Activated CD8-positive, alpha-beta T cell treated with anti-CD3 and anti-CD28 coated beads for 36 hours (primary cell): ENCODE measurements at regions not wholly inside any gene's neighbourhood (a gene's known extent, or its start where the extent isn't known, plus 50 kb on each side); places are given as distances from the start of the nearest gene placed in this dataset.

Source experiments
- ATAC-seq: fragments of 200-7000 bp; cut with Tn5 transposase; one replicate; pipeline ENCODE4 v1.10.0; 2021; ENCODE audit warnings: mild to moderate bottlenecking, moderate library complexity
- CTCF ChIA-PET: fragments of 350-600 bp; sonication (Branson Sonifier 250); formaldehyde crosslinking; loops from one replicate; lab custom pipeline; 2021; ENCODE audit warnings: antibody characterized with exemption; lab: Charles Lee
- POLR2A ChIA-PET: fragments of 350-600 bp; sonication (Branson Sonifier 250); formaldehyde crosslinking; loops from one replicate; lab custom pipeline; 2021; ENCODE audit warnings: antibody characterized with exemption; lab: Charles Lee
- DNase-seq: peaks from one replicate; pipeline ENCODE4 v3.0.0-alpha.2; 2020
- H3K27ac Mint-ChIP-seq: one replicate; pipeline ENCODE4 v1.8.0; 2021; ENCODE audit warnings: mild to moderate bottlenecking, mixed read lengths
- H3K27me3 Mint-ChIP-seq: one replicate; pipeline ENCODE4 v1.8.0; 2021; ENCODE audit warnings: mixed read lengths
- H3K36me3 Mint-ChIP-seq: one replicate; pipeline ENCODE4 v1.8.0; 2021; ENCODE audit warnings: low read depth, mixed read lengths
- H3K4me1 Mint-ChIP-seq: one replicate; pipeline ENCODE4 v1.8.0; 2021; ENCODE audit warnings: low read depth, mixed read lengths
- H3K4me3 Mint-ChIP-seq: one replicate; pipeline ENCODE4 v1.8.0; 2021; ENCODE audit warnings: mild to moderate bottlenecking, moderate library complexity, mixed read lengths
- H3K9me3 Mint-ChIP-seq: one replicate; pipeline ENCODE4 v1.8.0; 2021; ENCODE audit warnings: mixed read lengths
- intact Hi-C: fragments of 100-400 bp; cut with micrococcal nuclease; formaldehyde crosslinking; loops from one replicate; pipeline ENCODE4 v1.10.0; 2022
- TF ChIP-seq, protein P1 (sequence below): fragments of 200-600 bp; IDR thresholded peaks from one replicate; pipeline ENCODE4 v1.8.0; 2022; ENCODE audit warnings: antibody characterized with exemption, mild to moderate bottlenecking

DNA sequence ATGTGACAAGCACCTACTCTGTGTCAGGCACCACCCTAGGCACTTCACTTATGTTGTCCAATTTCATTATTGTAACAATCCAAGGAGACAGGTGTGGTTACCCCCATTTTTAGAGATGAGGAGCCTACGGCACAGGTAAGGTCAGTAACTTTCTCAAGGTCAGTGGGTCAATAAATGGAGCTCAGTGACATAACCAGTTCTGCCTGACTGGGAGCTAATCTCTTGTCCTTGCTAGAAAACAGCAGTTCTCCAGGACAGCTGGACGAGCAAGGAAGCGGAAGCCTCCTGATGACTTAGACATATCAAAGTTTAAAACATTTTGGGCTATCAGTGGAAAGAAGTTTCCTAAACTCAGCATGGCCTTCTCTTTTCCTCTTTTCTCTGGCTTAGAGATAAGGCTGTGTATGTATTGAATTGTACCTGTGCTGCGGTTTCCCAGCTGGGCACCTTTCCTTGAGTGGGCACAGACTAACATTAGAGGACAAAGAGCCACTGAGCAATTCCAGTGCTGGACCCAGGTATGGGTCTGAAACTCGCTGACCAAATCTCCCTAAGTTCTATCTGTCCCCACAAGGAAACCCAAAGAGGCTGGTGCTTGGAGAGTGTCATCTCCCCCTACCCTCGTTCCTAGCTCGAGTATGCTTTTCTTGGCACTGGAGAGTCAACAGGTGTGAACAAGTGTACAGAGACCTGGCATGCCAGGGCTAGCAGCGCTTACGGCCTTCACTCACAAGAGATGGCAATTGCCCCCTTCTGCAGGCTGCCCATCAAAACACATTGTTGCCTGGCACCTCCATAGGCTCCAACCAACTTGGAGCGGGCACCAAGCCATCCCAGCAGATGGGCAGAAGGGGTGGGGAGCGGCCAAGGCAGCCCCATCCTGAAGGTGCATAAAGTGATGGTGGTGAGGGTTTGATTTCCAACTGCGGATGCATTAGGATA is 456.1 kb upstream of the PROX1 start:
- Mint-ChIP-seq H3K9me3 (no peaks in the 10 kb centered on the region), H3K27ac (no peak overlapping the region), H3K36me3 (no peaks in the 10 kb centered on the region), H3K27me3 (no peaks in the 10 kb centered on the region), H3K4me3 (no peak overlapping the region), H3K4me1 (no peaks in the 10 kb centered on the region)
- ATAC-seq (no peak), DNase-seq (no peak)
- POLR2A ChIA-PET: no interaction called here
- TF ChIP-seq, protein P1, sequence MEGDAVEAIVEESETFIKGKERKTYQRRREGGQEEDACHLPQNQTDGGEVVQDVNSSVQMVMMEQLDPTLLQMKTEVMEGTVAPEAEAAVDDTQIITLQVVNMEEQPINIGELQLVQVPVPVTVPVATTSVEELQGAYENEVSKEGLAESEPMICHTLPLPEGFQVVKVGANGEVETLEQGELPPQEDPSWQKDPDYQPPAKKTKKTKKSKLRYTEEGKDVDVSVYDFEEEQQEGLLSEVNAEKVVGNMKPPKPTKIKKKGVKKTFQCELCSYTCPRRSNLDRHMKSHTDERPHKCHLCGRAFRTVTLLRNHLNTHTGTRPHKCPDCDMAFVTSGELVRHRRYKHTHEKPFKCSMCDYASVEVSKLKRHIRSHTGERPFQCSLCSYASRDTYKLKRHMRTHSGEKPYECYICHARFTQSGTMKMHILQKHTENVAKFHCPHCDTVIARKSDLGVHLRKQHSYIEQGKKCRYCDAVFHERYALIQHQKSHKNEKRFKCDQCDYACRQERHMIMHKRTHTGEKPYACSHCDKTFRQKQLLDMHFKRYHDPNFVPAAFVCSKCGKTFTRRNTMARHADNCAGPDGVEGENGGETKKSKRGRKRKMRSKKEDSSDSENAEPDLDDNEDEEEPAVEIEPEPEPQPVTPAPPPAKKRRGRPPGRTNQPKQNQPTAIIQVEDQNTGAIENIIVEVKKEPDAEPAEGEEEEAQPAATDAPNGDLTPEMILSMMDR: no peak
- CTCF ChIA-PET: no interaction called here
- intact Hi-C loops: no loop called here

DNA sequence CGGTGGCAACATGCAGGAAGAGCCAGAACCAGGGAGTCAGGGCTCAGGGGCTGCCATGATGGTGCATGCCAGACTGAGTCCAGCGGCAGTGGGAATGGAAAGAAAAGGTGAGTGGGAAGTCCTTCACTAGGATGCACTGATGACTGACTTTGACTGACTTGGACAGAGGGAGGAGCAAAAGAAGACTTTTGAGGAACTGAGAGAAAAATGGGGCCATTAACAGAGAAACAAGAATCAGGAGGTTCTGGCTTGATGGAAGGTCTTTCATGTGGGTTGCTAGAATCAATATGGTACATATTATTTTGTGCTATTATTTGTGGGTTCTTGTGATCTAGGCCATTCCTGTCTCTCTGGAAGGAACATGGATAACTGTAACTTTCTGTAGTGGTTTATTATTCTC is 454.6 kb upstream of the PROX1 start:
- Mint-ChIP-seq H3K36me3 (no peaks in the 10 kb centered on the region), H3K9me3 (no peaks in the 10 kb centered on the region), H3K4me1 (no peaks in the 10 kb centered on the region), H3K27me3 (no peaks in the 10 kb centered on the region), H3K27ac (no peak overlapping the region), H3K4me3 (no peak overlapping the region)
- DNase-seq (no peak), ATAC-seq (no peak)
- TF ChIP-seq, protein P1: no peak
- ChIA-PET CTCF (no interaction called here), POLR2A (no interaction called here)
- intact Hi-C loops: no loop called here

DNA sequence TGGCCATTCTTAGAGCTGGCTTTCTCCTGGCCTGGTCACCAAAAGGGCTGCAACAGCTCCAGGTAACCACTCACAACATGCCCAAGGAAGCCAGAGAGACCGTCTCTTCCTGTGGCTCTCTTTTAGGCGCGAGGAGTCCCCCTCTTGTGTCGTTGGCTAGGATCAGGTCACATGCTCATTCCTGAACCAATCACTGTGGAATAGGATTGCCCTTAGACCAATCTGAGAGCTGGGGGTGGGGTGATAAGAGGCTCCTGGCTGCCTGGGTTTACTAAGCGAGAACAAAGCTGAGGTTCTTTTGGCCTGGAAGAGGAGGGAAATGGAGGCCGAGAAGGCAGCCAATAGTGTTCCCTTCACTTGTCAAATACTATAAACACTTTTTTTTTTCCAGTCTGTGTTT is 452.1 kb upstream of the PROX1 start:
- TF ChIP-seq, protein P1: no peak
- Mint-ChIP-seq H3K4me1 (no peaks in the 10 kb centered on the region), H3K9me3 (no peaks in the 10 kb centered on the region), H3K4me3 (no peak overlapping the region), H3K36me3 (no peaks in the 10 kb centered on the region), H3K27ac (no peak overlapping the region), H3K27me3 (no peaks in the 10 kb centered on the region)
- ATAC-seq (no peak), DNase-seq (no peak)
- CTCF ChIA-PET: no interaction called here
- POLR2A ChIA-PET: no interaction called here
- intact Hi-C loops: no loop called here

DNA sequence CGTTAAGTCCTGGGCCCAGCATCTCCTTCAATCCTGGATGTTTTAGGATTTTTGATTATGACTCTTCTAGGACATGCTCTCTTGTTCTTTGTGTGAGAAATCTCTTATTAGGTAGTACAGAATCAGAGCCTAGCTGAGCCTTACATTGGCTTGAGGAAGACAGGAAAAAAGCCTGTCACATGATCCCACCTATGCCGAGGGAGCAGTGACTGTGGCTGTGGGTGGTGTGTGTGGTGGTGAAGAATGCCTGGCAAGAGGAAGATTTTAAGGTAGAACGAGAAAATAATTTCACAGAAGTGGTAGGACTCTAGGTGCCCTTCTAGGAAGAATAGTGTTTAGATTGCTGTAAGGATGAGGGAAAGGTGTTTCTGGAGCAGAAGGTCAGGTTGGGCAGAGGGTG is 449.5 kb upstream of the PROX1 start:
- intact Hi-C loops: no loop called here
- H3K36me3 Mint-ChIP-seq: no peaks in the 10 kb centered on the region
- no peak overlapping the region for H3K4me3 Mint-ChIP-seq
- TF ChIP-seq, protein P1: no peak
- ChIA-PET CTCF (no interaction called here), POLR2A (no interaction called here)
- no peak overlapping the region for H3K27ac Mint-ChIP-seq
- H3K27me3 Mint-ChIP-seq: peaks cover 3% of the 10 kb centered on the region
- no peak for ATAC-seq
- no peaks in the 10 kb centered on the region for H3K9me3 Mint-ChIP-seq
- no peak for DNase-seq
- no peaks in the 10 kb centered on the region for H3K4me1 Mint-ChIP-seq

DNA sequence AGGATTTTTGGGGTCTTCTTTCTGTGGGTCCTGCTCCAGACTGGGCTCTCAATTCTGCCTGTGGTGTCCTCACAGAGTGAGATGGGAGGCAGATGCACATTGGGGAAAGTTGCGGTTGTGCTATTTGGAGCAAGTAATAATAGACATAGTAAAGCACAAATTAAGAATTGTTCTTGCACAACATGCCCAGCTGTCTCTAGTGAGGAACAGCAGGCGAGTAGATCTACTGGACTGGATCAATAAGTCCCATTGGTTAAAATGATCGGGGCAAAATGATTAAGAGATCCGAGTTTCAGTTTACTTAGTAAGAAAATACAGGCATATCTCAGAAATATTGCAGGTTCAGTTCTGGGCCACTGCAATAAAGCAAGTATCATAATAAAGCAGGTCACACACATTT is 448.3 kb upstream of the PROX1 start:
- POLR2A ChIA-PET: no interaction called here
- H3K36me3 Mint-ChIP-seq: no peaks in the 10 kb centered on the region
- TF ChIP-seq, protein P1: no peak
- DNase-seq: no peak
- intact Hi-C loops: no loop called here
- CTCF ChIA-PET: no interaction called here
- H3K4me1 Mint-ChIP-seq: no peaks in the 10 kb centered on the region
- H3K9me3 Mint-ChIP-seq: no peaks in the 10 kb centered on the region
- no peak overlapping the region for H3K27ac Mint-ChIP-seq
- ATAC-seq: no peak
- peaks cover 3% of the 10 kb centered on the region for H3K27me3 Mint-ChIP-seq
- no peak overlapping the region for H3K4me3 Mint-ChIP-seq
